ENCODE measurements at regions not wholly inside any gene's neighbourhood (a gene's known extent, or its start where the extent isn't known, plus 50 kb on each side); places are given as distances from the start of the nearest gene placed in this dataset.

GRCh38 chr2:116148361-116148760 is 1666.1 kb upstream of the DDX18 start:
- Histone ChIP-seq H3K4ac (replicated peaks; ENCODE audit: insufficient read length, low read depth, low read length) (no peak overlapping the region), H3K79me1 (ENCODE audit: low read depth, low read length) (no peaks in the 10 kb centered on the region), H3K14ac (ENCODE audit: insufficient read length) (no peak overlapping the region), H2BK15ac (ENCODE audit: low read length) (no peak overlapping the region), H3K4me2 (ENCODE audit: insufficient read depth in 1 of 2, low read depth in 2 of 2, low read length in 2 of 2) (no peak overlapping the region), H2AFZ (ENCODE audit: low read length) (no peak overlapping the region), H3K23me2 (ENCODE audit: low read depth, low read length) (no peaks in the 10 kb centered on the region), H3K18ac (ENCODE audit: extremely low read depth, low read length) (no peak overlapping the region), H2BK12ac (ENCODE audit: low read depth, low read length) (no peak overlapping the region), H3K27me3 (replicated peaks in 1 of 4; ENCODE audit: control insufficient read depth in 3 of 4, extremely low read depth in 1 of 4, insufficient read depth in 3 of 4, low read length in 3 of 4) (peaks cover 55 to 88% (median 70%) of the 10 kb centered on the region in 4 experiments), H2AK5ac (ENCODE audit: low read depth, low read length) (no peak overlapping the region), H3K4me3 (ENCODE audit: extremely low read depth in 1 of 4, insufficient read depth in 2 of 4, low read depth in 3 of 4, low read length in 4 of 4) (no peak overlapping the region), H4K91ac (replicated peaks; ENCODE audit: insufficient read length, low read length) (no peak overlapping the region), H3K4me1 (replicated peaks in 1 of 4; ENCODE audit: control insufficient read depth in 3 of 4, insufficient read depth in 4 of 4, low read length in 3 of 4) (no peaks in the 10 kb centered on the region), H4K5ac (ENCODE audit: insufficient read length, low read depth, low read length) (no peak overlapping the region), H3K36me3 (ENCODE audit: control insufficient read depth in 2 of 4, insufficient read depth in 4 of 4, low read length in 3 of 4) (no peaks in the 10 kb centered on the region; a peak in 1 of 8 replicates), H2BK5ac (ENCODE audit: low read depth, low read length) (no peak overlapping the region), H3K23ac (ENCODE audit: insufficient read length) (no peak overlapping the region), H4K20me1 (replicated peaks in 1 of 2; ENCODE audit: control insufficient read depth in 1 of 2, insufficient read depth in 2 of 2, low read length in 2 of 2) (no peaks in the 10 kb centered on the region), H4K8ac (ENCODE audit: extremely low read depth, insufficient read depth, low read length) (no peak overlapping the region), H3K9ac (replicated peaks in 1 of 4; ENCODE audit: extremely low read depth in 1 of 4, low read depth in 3 of 4, low read length in 3 of 4) (no peak overlapping the region), H3K79me2 (ENCODE audit: control insufficient read depth in 1 of 2, insufficient read depth in 2 of 2, low read length in 2 of 2) (no peaks in the 10 kb centered on the region), H3K56ac (replicated peaks; ENCODE audit: insufficient read length, low read depth, low read length) (no peak overlapping the region), H2BK120ac (replicated peaks; ENCODE audit: low read depth, low read length) (no peak overlapping the region), H2BK20ac (ENCODE audit: low read length) (no peak overlapping the region), H3K9me3 (ENCODE audit: insufficient read depth in 2 of 2, low read depth in 1 of 2, low read length in 1 of 2) (0 out of 4 replicates have a peak, but pooled peaks cover 3 to 4% of the 10 kb centered on the region in 2 experiments), H3K27ac (ENCODE audit: low read depth, low read length) (no peak overlapping the region)
- FAIRE-seq (no peak), DNase-seq (ENCODE audit: low read depth in 1 of 2, low spot score in 2 of 2) (no peak)
- ChIA-PET POLR2A (ENCODE audit: partially characterized antibody) (no interaction called here), CTCF (ENCODE audit: partially characterized antibody) (no interaction called here)
- TF ChIP-seq CTBP2 (IDR thresholded peaks at IDR 0.05; ENCODE audit: borderline replicate concordance, insufficient read depth, insufficient read length, low read length) (no peak), POLR2A (IDR thresholded peaks at IDR 0.05; ENCODE audit: control extremely low read depth in 1 of 2, low read depth in 2 of 2, low read length in 2 of 2) (no peak), RFX5 (IDR thresholded peaks at IDR 0.05; ENCODE audit: borderline replicate concordance, low read depth, low read length) (no peak), SIX5 (IDR thresholded peaks at IDR 0.05; ENCODE audit: low read depth, low read length) (no peak), CHD2 (IDR thresholded peaks at IDR 0.05; ENCODE audit: low read length) (no peak), EZH2 (IDR thresholded peaks at IDR 0.05; ENCODE audit: low read depth, low read length, severe bottlenecking) (no peak), SRF (IDR thresholded peaks at IDR 0.05; ENCODE audit: low read depth, low read length) (no peak)

Measured in H1 (cell line).